Non-pigmented ciliary epithelial cell (primary cell): ENCODE measurements at regions not wholly inside any gene's neighbourhood (a gene's known extent, or its start where the extent isn't known, plus 50 kb on each side); places are given as distances from the start of the nearest gene placed in this dataset.

ENCODE experiments used
- DNase-seq: peaks from one replicate; pipeline ENCODE4 v3.0.0-alpha.2; 2010; ENCODE audit warnings: low read depth

DNA sequence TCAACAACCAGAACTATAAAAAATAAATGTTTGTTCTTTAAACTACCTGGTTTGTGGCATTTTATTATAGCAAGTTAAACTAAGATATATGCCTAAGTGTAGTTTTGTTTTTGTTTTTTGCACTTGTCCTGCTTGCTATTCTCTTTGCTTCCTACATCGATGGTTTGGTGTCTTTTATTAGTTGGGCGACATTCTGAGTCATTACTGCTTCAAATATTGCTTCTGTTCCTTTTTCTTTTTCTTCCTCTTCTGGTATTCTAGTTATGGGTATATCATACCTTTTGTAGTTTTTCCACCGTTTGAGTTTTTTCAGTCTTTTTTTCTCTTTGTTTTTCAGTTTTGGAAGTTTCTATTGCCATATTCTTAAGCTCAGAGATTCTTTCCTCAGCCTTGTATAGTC, 86.9 kb downstream of the MACIR start:
- DNase-seq = no peak

DNA sequence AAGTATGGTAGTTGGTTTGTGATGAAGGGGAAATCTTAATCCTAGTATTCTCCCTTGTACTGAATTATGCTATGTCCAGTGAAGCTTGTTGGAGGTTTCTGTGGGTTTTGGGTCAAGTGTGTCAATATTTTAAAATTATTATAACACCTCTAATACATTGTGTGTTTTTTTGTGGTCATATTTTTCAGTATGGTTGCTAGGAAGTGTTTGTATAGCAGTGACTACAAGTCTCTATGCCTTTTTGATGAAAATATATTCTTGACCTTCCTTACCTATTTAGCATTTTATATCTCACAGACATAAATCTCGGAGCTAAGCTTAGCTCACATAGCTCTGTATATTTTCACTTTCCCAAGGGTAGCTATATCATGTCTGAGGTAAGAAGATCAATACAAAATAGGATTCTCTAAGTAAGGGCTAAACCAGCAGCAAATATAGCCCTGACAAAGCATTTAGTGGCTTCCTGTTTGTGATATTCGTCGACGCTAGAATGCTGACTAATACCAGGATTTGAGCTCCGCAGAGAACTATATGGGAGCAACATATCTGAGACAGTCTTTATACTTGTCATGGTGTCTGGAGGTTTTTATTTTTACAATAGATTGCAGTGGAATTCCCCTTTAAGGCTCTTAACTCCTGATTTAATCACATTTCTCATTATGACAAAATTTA, 82.3 kb downstream of the MACIR start:
- peak; percentile 32 for DNase-seq

DNA sequence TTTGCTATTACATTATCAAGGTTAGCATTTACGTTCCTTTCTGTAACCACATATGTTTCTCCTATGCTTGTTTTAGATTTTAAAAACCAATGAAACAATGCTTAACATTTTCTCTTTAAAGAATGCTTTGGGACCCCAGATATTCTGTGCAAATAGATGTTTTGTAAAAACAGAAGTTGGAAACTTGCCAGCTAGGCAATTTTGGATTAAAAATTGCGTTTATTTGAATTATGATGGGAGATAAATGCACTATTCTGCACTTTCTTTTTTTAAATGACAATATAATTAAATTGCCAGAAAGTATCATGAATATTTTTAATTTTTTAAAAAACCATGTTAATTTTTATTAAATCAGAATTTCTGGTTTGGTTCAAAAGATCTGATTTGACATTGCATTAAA, 81.6 kb downstream of the MACIR start:
- no peak for DNase-seq

DNA sequence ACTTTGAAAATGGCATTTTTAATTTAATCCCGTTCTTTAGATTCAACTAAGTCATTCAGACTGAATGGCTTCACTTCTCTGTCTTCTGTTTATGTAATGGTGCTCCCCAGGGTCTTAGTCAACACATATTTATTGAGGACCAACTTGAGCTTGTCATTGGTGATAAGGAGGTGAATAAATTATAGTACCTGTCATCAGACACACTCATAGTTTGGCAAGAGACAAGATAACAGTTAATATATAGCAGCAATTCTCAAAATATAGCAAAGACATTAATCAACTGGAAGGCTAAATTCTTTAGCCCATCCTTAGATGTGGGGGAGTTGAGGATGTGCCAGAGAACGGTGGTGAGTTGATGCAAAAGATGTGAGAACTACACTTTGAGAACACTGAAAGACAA, 78.4 kb downstream of the MACIR start:
- DNase-seq = no peak

DNA sequence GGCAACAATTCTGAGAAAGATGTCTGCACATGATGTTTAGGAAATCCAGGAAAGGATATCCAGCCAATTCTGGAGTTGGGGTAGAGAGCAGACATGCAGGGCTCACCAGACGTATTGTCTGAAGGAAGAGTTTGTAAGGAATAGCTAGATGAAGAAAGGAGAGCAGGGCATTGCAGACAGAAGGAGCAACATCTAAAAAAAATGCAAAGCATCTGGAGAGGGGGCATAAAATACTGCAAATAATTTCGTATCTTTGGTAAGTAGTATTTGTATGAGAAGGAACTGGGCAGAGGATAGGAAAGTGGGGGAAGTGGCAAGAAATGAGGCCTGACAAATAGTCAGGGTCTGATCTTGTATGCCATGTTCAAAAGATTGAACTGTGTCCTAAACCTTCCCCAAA, 74.8 kb downstream of the MACIR start:
- DNase-seq = no peak

DNA sequence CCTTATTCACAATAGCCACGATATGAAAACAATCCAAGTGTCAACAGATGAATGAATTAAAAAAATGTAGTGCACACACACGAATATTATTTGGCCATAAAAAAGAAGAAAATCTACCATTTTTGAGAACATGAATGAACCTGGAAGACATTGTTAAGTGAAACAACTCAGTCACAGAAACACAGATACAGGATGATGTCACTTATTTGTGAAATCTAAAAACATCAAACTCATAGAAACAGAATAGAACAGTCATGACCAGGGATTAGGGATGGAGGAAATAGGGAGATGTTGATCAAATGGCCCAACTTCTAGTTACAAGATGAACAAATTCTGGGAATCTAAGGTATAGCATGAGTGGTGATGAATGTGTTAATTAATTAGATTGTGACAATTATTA, 72.3 kb downstream of the MACIR start:
- no peak for DNase-seq
